Left ventricle myocardium inferior (tissue), 1 donor: ENCODE measurements at regions not wholly inside any gene's neighbourhood (a gene's known extent, or its start where the extent isn't known, plus 50 kb on each side); places are given as distances from the start of the nearest gene placed in this dataset.

Source experiments
- DNase-seq: peaks from one replicate; pipeline ENCODE4 v3.0.0-alpha.2; 2020
- H3K27ac ChIP-seq: fragments of 200-600 bp; replicated peaks from 2 replicates; pipeline ENCODE4 v1.8.0; 2021
- H3K27me3 ChIP-seq: fragments of 200-600 bp; 2 replicates; pipeline ENCODE4 v1.8.0; 2021; ENCODE audit warnings: low read depth
- H3K36me3 ChIP-seq: fragments of 200-600 bp; 2 replicates; pipeline ENCODE4 v1.8.0; 2021
- H3K4me1 ChIP-seq: fragments of 200-600 bp; 2 replicates; pipeline ENCODE4 v1.8.0; 2021
- H3K4me3 ChIP-seq: fragments of 200-600 bp; 2 replicates; pipeline ENCODE4 v1.8.0; 2021; ENCODE audit warnings: mild to moderate bottlenecking, moderate library complexity
- H3K9me3 ChIP-seq: fragments of 200-600 bp; replicated peaks from 2 replicates; pipeline ENCODE4 v1.8.0; 2021
- CTCF ChIP-seq: fragments of 200-600 bp; IDR thresholded peaks from 2 replicates; pipeline ENCODE4 v1.8.0; 2021; ENCODE audit warnings: antibody characterized with exemption, mild to moderate bottlenecking, borderline replicate concordance
- intact Hi-C: fragments of 100-400 bp; cut with micrococcal nuclease; formaldehyde crosslinking; loops from one replicate; pipeline ENCODE4 v1.11.0; 2022
- donor health status: DM: no; HTN: yes; CAD: no; lungs with severe emphysema.

GRCh38 chr2:145687442-145688134 is 1167.7 kb upstream of the ZEB2 start:
- no peak for DNase-seq
- Histone ChIP-seq H3K4me3 (no peak overlapping the region), H3K27me3 (no peaks in the 10 kb centered on the region), H3K4me1 (no peaks in the 10 kb centered on the region), H3K36me3 (no peaks in the 10 kb centered on the region), H3K27ac (no peak overlapping the region), H3K9me3 (peaks cover 10% of the 10 kb centered on the region)
- intact Hi-C loops: no loop called here
- no peak for TF ChIP-seq CTCF

GRCh38 chr2:145685383-145686050 is 1165.6 kb upstream of the ZEB2 start:
- no peak for DNase-seq
- peaks cover 10% of the 10 kb centered on the region for H3K9me3 ChIP-seq
- intact Hi-C loops: no loop called here
- H3K27me3 ChIP-seq: no peaks in the 10 kb centered on the region
- H3K27ac ChIP-seq: no peak overlapping the region
- no peak overlapping the region for H3K4me3 ChIP-seq
- no peak for TF ChIP-seq CTCF
- H3K36me3 ChIP-seq: no peaks in the 10 kb centered on the region
- H3K4me1 ChIP-seq: no peaks in the 10 kb centered on the region

- H3K9me3 ChIP-seq: peaks cover 7% of the 10 kb centered on the region
- no peaks in the 10 kb centered on the region for H3K27me3 ChIP-seq
- no peak overlapping the region for H3K27ac ChIP-seq
- no peak for TF ChIP-seq CTCF
- no peaks in the 10 kb centered on the region for H3K36me3 ChIP-seq
- no peaks in the 10 kb centered on the region for H3K4me1 ChIP-seq
- H3K4me3 ChIP-seq: no peak overlapping the region
- no peak for DNase-seq
- intact Hi-C loops: no loop called here
Measured at GRCh38 chr2:145682546-145683157, 1162.7 kb upstream of the ZEB2 start.

- no peak for DNase-seq
- intact Hi-C loops: no loop called here
- Histone ChIP-seq H3K4me3 (no peak overlapping the region), H3K36me3 (no peaks in the 10 kb centered on the region), H3K9me3 (no peaks in the 10 kb centered on the region), H3K27ac (no peak overlapping the region), H3K27me3 (no peaks in the 10 kb centered on the region), H3K4me1 (no peaks in the 10 kb centered on the region)
- TF ChIP-seq CTCF: no peak
Measured at GRCh38 chr2:145680276-145680675, 1160.4 kb upstream of the ZEB2 start.

DNA sequence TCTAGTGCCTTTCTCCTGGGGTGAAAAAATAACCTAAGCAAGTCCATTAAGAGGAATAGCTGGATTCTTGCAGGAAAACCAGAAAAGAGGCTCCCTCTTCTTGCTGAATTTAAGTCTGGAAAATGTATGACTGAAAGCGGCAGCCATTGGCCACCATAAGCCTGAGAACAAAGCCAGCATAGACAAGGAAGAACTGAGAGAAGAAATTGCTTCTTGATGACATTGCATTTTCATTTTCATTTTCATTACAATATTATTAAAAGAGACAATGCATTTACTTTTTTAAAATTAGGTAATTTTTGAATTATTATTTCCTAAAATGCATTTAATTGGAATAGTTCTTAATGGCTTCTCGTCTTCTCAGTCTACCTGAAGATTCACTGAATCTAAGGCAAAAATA is 1157.5 kb upstream of the ZEB2 start:
- no peaks in the 10 kb centered on the region for H3K27me3 ChIP-seq
- H3K4me1 ChIP-seq: no peaks in the 10 kb centered on the region
- no peak overlapping the region for H3K4me3 ChIP-seq
- intact Hi-C loops: no loop called here
- DNase-seq: no peak
- no peaks in the 10 kb centered on the region for H3K9me3 ChIP-seq
- H3K36me3 ChIP-seq: no peaks in the 10 kb centered on the region
- TF ChIP-seq CTCF: no peak
- no peak overlapping the region for H3K27ac ChIP-seq
